PC-9 (cell line): ENCODE measurements at regions not wholly inside any gene's neighbourhood (a gene's known extent, or its start where the extent isn't known, plus 50 kb on each side); places are given as distances from the start of the nearest gene placed in this dataset.

Experiments used
- BruUV-seq: library from RNA; stranded (reverse); fragments of 400-500 nt; replicated peaks from 2 replicates; lab custom pipeline; 2021; lab: Mats Ljungman, UMichigan
- CTCF ChIA-PET: fragments of 300-600 bp; sonication (Branson Sonifier 250); formaldehyde crosslinking; loops from one replicate; lab custom pipeline; 2022; ENCODE audit warnings: antibody characterized with exemption; lab: Charles Lee
- POLR2A ChIA-PET: fragments of 300-600 bp; sonication (Branson Sonifier 250); formaldehyde crosslinking; loops from one replicate; lab custom pipeline; 2022; ENCODE audit warnings: antibody characterized with exemption; ENCODE audit not compliant: unreplicated experiment; lab: Charles Lee
- DNase-seq, 2 experiments: peaks; one replicate each; pipeline versions ENCODE4 v3.0.0 to v3.0.0-alpha.2; 2015 to 2022; ENCODE audit warnings: mixed read lengths in 1 of 2
- H2AFZ ChIP-seq: fragments of 200-600 bp; sonication (generic); 2 replicates; pipeline ENCODE4 v1.8.1; 2017; ENCODE audit warnings: antibody characterized with exemption
- H3F3A ChIP-seq: fragments of 200-600 bp; sonication (generic); 2 replicates; pipeline ENCODE4 v1.8.1; 2017; ENCODE audit warnings: antibody characterized with exemption, mild to moderate bottlenecking, low read depth; ENCODE audit not compliant: insufficient read depth
- H3K27ac ChIP-seq: fragments of 200-600 bp; sonication (generic); 2 replicates; pipeline ENCODE4 v1.6.1; 2016; ENCODE audit warnings: mixed run types
- H3K27me3 ChIP-seq: fragments of 200-600 bp; sonication (generic); 2 replicates; pipeline ENCODE4 v1.6.1; 2016; ENCODE audit warnings: low read depth, mixed run types; ENCODE audit not compliant: insufficient read depth
- H3K36me3 ChIP-seq: fragments of 200-600 bp; sonication (generic); 2 replicates; pipeline ENCODE4 v1.6.1; 2016; ENCODE audit warnings: low read depth, mixed run types
- H3K4me1 ChIP-seq: fragments of 200-600 bp; sonication (generic); replicated peaks from 2 replicates; pipeline ENCODE4 v1.6.1; 2016; ENCODE audit warnings: mixed run types; ENCODE audit not compliant: insufficient read depth
- H3K4me2 ChIP-seq: fragments of 200-600 bp; sonication (generic); 2 replicates; pipeline ENCODE4 v1.6.1; 2017; ENCODE audit warnings: mixed run types
- H3K4me3 ChIP-seq: fragments of 200-600 bp; sonication (generic); 2 replicates; pipeline ENCODE4 v1.6.1; 2016; ENCODE audit warnings: mixed run types
- H3K79me2 ChIP-seq: fragments of 200-600 bp; sonication (generic); 2 replicates; pipeline ENCODE4 v1.6.1; 2017; ENCODE audit warnings: low read depth, mixed run types
- H3K9me2 ChIP-seq: fragments of 200-600 bp; sonication (generic); 2 replicates; pipeline ENCODE4 v1.8.1; 2017; ENCODE audit warnings: mild to moderate bottlenecking; ENCODE audit not compliant: insufficient read depth
- H3K9me3 ChIP-seq: fragments of 200-600 bp; sonication (generic); 2 replicates; pipeline ENCODE4 v1.8.1; 2016; ENCODE audit warnings: low read depth; ENCODE audit not compliant: insufficient read depth
- H4K20me1 ChIP-seq: fragments of 200-600 bp; sonication (generic); 2 replicates; pipeline ENCODE4 v1.8.1; 2017; ENCODE audit not compliant: insufficient read depth
- CTCF ChIP-seq: fragments of 200-600 bp; sonication (generic); conservative IDR thresholded peaks from 2 replicates; pipeline ENCODE4 v1.6.1; 2017; ENCODE audit warnings: mixed run types, antibody characterized with exemption, mild to moderate bottlenecking, moderate library complexity
- EZH2 ChIP-seq: fragments of 200-600 bp; sonication (generic); IDR thresholded peaks from 2 replicates; pipeline ENCODE4 v1.8.0; 2017; ENCODE audit warnings: antibody characterized with exemption, low read depth
- intact Hi-C: fragments of 100-400 bp; cut with micrococcal nuclease; formaldehyde crosslinking; loops from one replicate; pipeline ENCODE4 v1.10.0; 2022; ENCODE audit not compliant: unreplicated experiment

- Histone ChIP-seq H3K36me3 (no peaks in the 10 kb centered on the region), H3K4me2 (no peak overlapping the region), H3K27ac (no peak overlapping the region), H4K20me1 (no peaks in the 10 kb centered on the region), H3K4me1 (no peaks in the 10 kb centered on the region), H3K9me2 (no peaks in the 10 kb centered on the region), H3K79me2 (no peaks in the 10 kb centered on the region), H3F3A (no peaks in the 10 kb centered on the region), H3K9me3 (no peaks in the 10 kb centered on the region), H2AFZ (no peak overlapping the region), H3K27me3 (peaks cover 83% of the 10 kb centered on the region), H3K4me3 (no peak overlapping the region)
- DNase-seq, result no peak
- CTCF ChIA-PET, result no interaction called here
- no peak for TF ChIP-seq EZH2
- TF ChIP-seq CTCF, result no peak
- BruUV-seq, result no TSS peak
- intact Hi-C loops, result no loop called here
- POLR2A ChIA-PET, result no interaction called here
Observed at GRCh38 chr16:73317321-73317857, 269.5 kb upstream of the ZFHX3 start.

DNA sequence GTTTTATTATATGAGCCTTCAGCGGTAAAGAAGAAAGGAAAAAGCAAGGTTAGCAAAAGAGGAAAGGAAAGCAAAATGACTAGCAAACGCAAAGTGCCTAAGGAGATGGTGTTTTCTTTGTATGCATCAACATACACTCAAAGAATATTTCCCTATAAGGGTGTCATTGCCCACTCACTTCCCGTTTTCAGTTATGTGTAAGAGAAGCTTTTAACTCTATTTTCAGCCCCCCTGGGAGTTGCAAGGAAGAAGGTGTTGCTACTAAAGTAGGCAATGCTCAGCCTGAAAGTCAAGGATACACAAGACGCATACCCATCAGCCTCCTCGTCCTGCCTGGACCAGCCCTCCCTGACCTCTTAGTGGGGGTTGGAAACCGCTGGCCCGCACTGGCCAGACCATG is 267.7 kb upstream of the ZFHX3 start:
- no peak for TF ChIP-seq CTCF
- no peak for TF ChIP-seq EZH2
- H3F3A ChIP-seq, result no peaks in the 10 kb centered on the region
- H3K27ac ChIP-seq, result no peak overlapping the region
- CTCF ChIA-PET, result no interaction called here
- no peak overlapping the region for H3K4me2 ChIP-seq
- no peaks in the 10 kb centered on the region for H3K36me3 ChIP-seq
- H4K20me1 ChIP-seq, result no peaks in the 10 kb centered on the region
- H3K9me2 ChIP-seq, result no peaks in the 10 kb centered on the region
- intact Hi-C loops, result no loop called here
- no peaks in the 10 kb centered on the region for H3K79me2 ChIP-seq
- no peak overlapping the region for H2AFZ ChIP-seq
- no peaks in the 10 kb centered on the region for H3K4me1 ChIP-seq
- POLR2A ChIA-PET, result no interaction called here
- peaks cover 66% of the 10 kb centered on the region for H3K27me3 ChIP-seq
- no peak for DNase-seq
- H3K9me3 ChIP-seq, result no peaks in the 10 kb centered on the region
- H3K4me3 ChIP-seq, result no peak overlapping the region
- BruUV-seq, result no TSS peak

DNA sequence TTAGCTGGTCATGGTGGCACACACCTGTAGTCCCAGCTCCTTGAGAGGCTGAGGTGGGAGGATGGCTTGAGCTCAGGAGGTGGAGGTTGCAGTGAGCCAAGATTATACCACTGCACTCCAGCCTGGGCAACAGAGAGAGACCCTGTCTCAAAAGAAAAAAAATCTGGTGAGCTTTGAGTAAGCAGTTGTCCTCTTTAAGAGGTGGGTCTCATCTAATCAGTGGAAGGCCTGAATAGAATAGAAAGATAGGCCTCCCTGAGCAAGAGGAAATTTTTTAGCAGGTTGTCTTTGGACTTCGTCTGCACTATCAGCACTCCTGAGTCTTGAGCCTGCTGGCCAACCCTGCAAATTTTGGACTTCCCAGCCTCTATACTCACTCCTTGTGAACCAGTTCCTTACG is 266.0 kb upstream of the ZFHX3 start:
- no peaks in the 10 kb centered on the region for H3K9me3 ChIP-seq
- no peak for DNase-seq
- H3K27me3 ChIP-seq, result peaks cover 61% of the 10 kb centered on the region
- no peaks in the 10 kb centered on the region for H3K4me1 ChIP-seq
- no peaks in the 10 kb centered on the region for H3F3A ChIP-seq
- no peak overlapping the region for H2AFZ ChIP-seq
- H3K79me2 ChIP-seq, result no peaks in the 10 kb centered on the region
- no peak overlapping the region for H3K4me2 ChIP-seq
- BruUV-seq, result no TSS peak
- no peak overlapping the region for H3K27ac ChIP-seq
- no peak overlapping the region for H3K4me3 ChIP-seq
- H3K9me2 ChIP-seq, result no peaks in the 10 kb centered on the region
- ChIA-PET CTCF (no interaction called here), POLR2A (no interaction called here)
- H4K20me1 ChIP-seq, result no peaks in the 10 kb centered on the region
- H3K36me3 ChIP-seq, result no peaks in the 10 kb centered on the region
- no peak for TF ChIP-seq EZH2
- no peak for TF ChIP-seq CTCF
- intact Hi-C loops, result no loop called here
